IMR-90 (cell line): ENCODE measurements at regions not wholly inside any gene's neighbourhood (a gene's known extent, or its start where the extent isn't known, plus 50 kb on each side); places are given as distances from the start of the nearest gene placed in this dataset.

ENCODE experiments used
- ATAC-seq: fragments of 200-7000 bp; cut with Tn5 transposase; 2 replicates; pipeline ENCODE4 v1.9.1; 2020; ENCODE audit warnings: low read depth, mild to moderate bottlenecking, moderate library complexity
- BruUV-seq: library from RNA; stranded (reverse); fragments of 400-500 nt; replicated peaks from 2 replicates; lab custom pipeline; 2021; lab: Mats Ljungman, UMichigan
- CTCF ChIA-PET: fragments of 300-600 bp; formaldehyde crosslinking; extraction: SDS; loops from one replicate; lab custom pipeline; 2021; ENCODE audit warnings: antibody characterized with exemption; lab: Yijun Ruan, JAX
- POLR2A ChIA-PET: fragments of 300-600 bp; sonication (Branson Sonifier 250); formaldehyde crosslinking; loops from one replicate; lab custom pipeline; 2022; ENCODE audit warnings: antibody characterized with exemption; ENCODE audit not compliant: unreplicated experiment; lab: Charles Lee
- DNase-seq: peaks from one replicate; pipeline ENCODE4 v3.0.0; 2013
- H2AFZ ChIP-seq: replicated peaks from 2 replicates; pipeline ENCODE3; 2013; ENCODE audit warnings: low read length, mild to moderate bottlenecking; ENCODE audit not compliant: poor library complexity
- H2AK5ac ChIP-seq: 2 replicates; pipeline ENCODE4 v1.6.1; 2013; ENCODE audit warnings: low read depth, low read length, inconsistent platforms
- H2AK9ac ChIP-seq: replicated peaks from 2 replicates; pipeline ENCODE3; 2013; ENCODE audit warnings: mild to moderate bottlenecking, low read depth, low read length, moderate library complexity; ENCODE audit not compliant: poor library complexity
- H2BK120ac ChIP-seq: 2 replicates; pipeline ENCODE4 v1.6.1; 2013; ENCODE audit warnings: low read depth, low read length, inconsistent platforms
- H2BK15ac ChIP-seq: 3 replicates; pipeline ENCODE4 v1.6.1; 2013; ENCODE audit warnings: low read depth, low read length, inconsistent platforms
- H2BK20ac ChIP-seq: 2 replicates; pipeline ENCODE4 v1.6.1; 2013; ENCODE audit warnings: low read depth, mild to moderate bottlenecking, inconsistent platforms, low read length, moderate library complexity
- H2BK5ac ChIP-seq: 2 replicates; pipeline ENCODE4 v1.6.1; 2013; ENCODE audit warnings: mild to moderate bottlenecking, low read depth, low read length, inconsistent platforms; ENCODE audit not compliant: poor library complexity, severe bottlenecking
- H3K14ac ChIP-seq: replicated peaks from 2 replicates; pipeline ENCODE4 v1.6.1; 2013; ENCODE audit warnings: low read depth, low read length, inconsistent platforms
- H3K18ac ChIP-seq: 2 replicates; pipeline ENCODE4 v1.6.1; 2013; ENCODE audit warnings: low read depth, low read length, control low read depth
- H3K23ac ChIP-seq: 2 replicates; pipeline ENCODE4 v1.6.1; 2013; ENCODE audit warnings: low read depth, low read length, inconsistent platforms
- H3K27ac ChIP-seq: 2 replicates; pipeline ENCODE4 v1.5.1; 2013; ENCODE audit warnings: mild to moderate bottlenecking, control low read depth, low read length; ENCODE audit not compliant: insufficient read depth
- H3K27me3 ChIP-seq: 2 replicates; pipeline ENCODE4 v1.6.1; 2013; ENCODE audit warnings: low read length; ENCODE audit not compliant: control insufficient read depth, insufficient read depth
- H3K36me3 ChIP-seq: 2 replicates; pipeline ENCODE4 v1.6.1; 2013; ENCODE audit warnings: low read length, mixed read lengths; ENCODE audit not compliant: control insufficient read depth, insufficient read depth
- H3K4ac ChIP-seq: 2 replicates; pipeline ENCODE4 v1.6.1; 2013; ENCODE audit warnings: low read depth, low read length, inconsistent platforms
- H3K4me1 ChIP-seq: 2 replicates; pipeline ENCODE4 v1.6.1; 2013; ENCODE audit warnings: low read length, mixed read lengths; ENCODE audit not compliant: control insufficient read depth, insufficient read depth
- H3K4me2 ChIP-seq: 2 replicates; pipeline ENCODE4 v1.6.1; 2013; ENCODE audit warnings: low read depth, mild to moderate bottlenecking, control low read depth, low read length, moderate library complexity
- H3K4me3 ChIP-seq: 2 replicates; pipeline ENCODE4 v1.5.1; 2013; ENCODE audit warnings: low read depth, mild to moderate bottlenecking, control low read depth, low read length, moderate library complexity; ENCODE audit not compliant: insufficient read depth
- H3K56ac ChIP-seq: 2 replicates; pipeline ENCODE4 v1.6.1; 2013; ENCODE audit warnings: low read length, inconsistent platforms; ENCODE audit not compliant: insufficient read depth; ENCODE audit errors: extremely low read depth
- H3K79me1 ChIP-seq, 2 experiments: 2 replicates each; pipeline ENCODE4 v1.6.1; 2013; ENCODE audit warnings: low read length in 2 of 2, inconsistent platforms in 1 of 2, low read depth in 1 of 2
- H3K9ac ChIP-seq: 2 replicates; pipeline ENCODE4 v1.6.1; 2013; ENCODE audit warnings: low read depth, low read length, control low read depth
- H3K9me1 ChIP-seq: 2 replicates; pipeline ENCODE4 v1.6.1; 2013; ENCODE audit warnings: low read length, inconsistent platforms; ENCODE audit not compliant: insufficient read depth
- H3K9me3 ChIP-seq: 2 replicates; pipeline ENCODE4 v1.6.1; 2013; ENCODE audit warnings: low read length; ENCODE audit not compliant: control insufficient read depth, insufficient read depth
- H4K20me1 ChIP-seq: 2 replicates; pipeline ENCODE4 v1.6.1; 2013; ENCODE audit warnings: low read length, inconsistent platforms; ENCODE audit not compliant: insufficient read depth
- H4K5ac ChIP-seq: 2 replicates; pipeline ENCODE4 v1.6.1; 2013; ENCODE audit warnings: mild to moderate bottlenecking, low read depth, low read length, control low read depth
- H4K8ac ChIP-seq, 2 experiments: 2 replicates each; pipeline ENCODE4 v1.6.1; 2013; ENCODE audit warnings: low read depth in 2 of 2, low read length in 2 of 2, control low read depth in 1 of 2, inconsistent platforms in 1 of 2
- H4K91ac ChIP-seq: 2 replicates; pipeline ENCODE4 v1.6.1; 2013; ENCODE audit warnings: low read depth, low read length, inconsistent platforms; ENCODE audit not compliant: insufficient read depth
- BHLHE40 ChIP-seq: fragments of 150-350 bp; IDR thresholded peaks from 2 replicates; pipeline ENCODE4 v1.6.1; 2016; ENCODE audit warnings: mild to moderate bottlenecking, low read depth, low read length
- CEBPB ChIP-seq: IDR thresholded peaks from 2 replicates; pipeline ENCODE4 v1.6.1; 2012; ENCODE audit warnings: low read depth, low read length, improper control_type of control experiment
- CHD1 ChIP-seq: IDR thresholded peaks from 2 replicates; pipeline ENCODE4 v1.6.1; 2012; ENCODE audit warnings: low read depth, low read length, improper control_type of control experiment
- FOS ChIP-seq: fragments of 150-350 bp; IDR thresholded peaks from 2 replicates; pipeline ENCODE4 v1.6.1; 2016; ENCODE audit warnings: low read depth, low read length
- MAFK ChIP-seq: IDR thresholded peaks from 2 replicates; pipeline ENCODE4 v1.6.1; 2012; ENCODE audit warnings: low read depth, low read length, improper control_type of control experiment
- MAZ ChIP-seq: IDR thresholded peaks from 2 replicates; pipeline ENCODE4 v1.6.1; 2012; ENCODE audit warnings: low read depth, mild to moderate bottlenecking, low read length, improper control_type of control experiment, moderate library complexity, borderline replicate concordance
- MXI1 ChIP-seq: IDR thresholded peaks from 2 replicates; pipeline ENCODE4 v1.6.1; 2012; ENCODE audit warnings: low read depth, mild to moderate bottlenecking, low read length, moderate library complexity, borderline replicate concordance
- NFE2L2 ChIP-seq: fragments of 150-350 bp; IDR thresholded peaks from 2 replicates; pipeline ENCODE4 v1.6.1; 2016; ENCODE audit warnings: low read depth, mild to moderate bottlenecking, low read length
- POLR2A ChIP-seq: IDR thresholded peaks from 2 replicates; pipeline ENCODE4 v1.6.1; 2012; ENCODE audit warnings: mild to moderate bottlenecking, low read depth, low read length
- RAD21 ChIP-seq: IDR thresholded peaks from 2 replicates; pipeline ENCODE4 v1.6.1; 2012; ENCODE audit warnings: low read length, improper control_type of control experiment
- RCOR1 ChIP-seq: IDR thresholded peaks from 2 replicates; pipeline ENCODE4 v1.6.1; 2012; ENCODE audit warnings: mild to moderate bottlenecking, low read length, improper control_type of control experiment; ENCODE audit not compliant: insufficient replicate concordance
- RFX5 ChIP-seq: IDR thresholded peaks from 2 replicates; pipeline ENCODE4 v1.8.0; 2012; ENCODE audit warnings: low read depth, mild to moderate bottlenecking, low read length, moderate library complexity
- SMC3 ChIP-seq: fragments of 150-350 bp; IDR thresholded peaks from 2 replicates; pipeline ENCODE4 v1.6.1; 2016; ENCODE audit warnings: low read depth, mild to moderate bottlenecking, antibody characterized with exemption, low read length, moderate library complexity
- WGBS, 2 experiments: methylation state at CpG; one replicate each; pipeline versions ENCODE4 v1.1.5 to v1.1.7; 2013; ENCODE audit warnings: missing lambda C conversion rate in 2 of 2; ENCODE audit not compliant: insufficient read length in 1 of 2; ENCODE audit errors: extremely low coverage in 2 of 2; 5-methylcytosine and 5-hydroxymethylcytosine counted together
- dilution Hi-C: fragments of 300-500 bp; cut with HindIII; formaldehyde crosslinking; loops from one replicate; pipeline ENCODE4 v1.14.3; 2018; ENCODE audit warnings: low sequenced_read_pairs; ENCODE audit not compliant: unreplicated experiment
- in situ Hi-C: fragments of 300-500 bp; cut with MboI; formaldehyde crosslinking; loops from 3 replicates; pipeline ENCODE4 v1.14.3; 2019; ENCODE audit warnings: low sequenced_read_pairs, inconsistent platforms, mixed read lengths
- intact Hi-C: fragments of 100-400 bp; cut with micrococcal nuclease; formaldehyde crosslinking; loops from 2 replicates; pipeline ENCODE4 v1.10.0; 2022
- TF ChIP-seq, protein P1 (sequence below): conservative IDR thresholded peaks from 2 replicates; pipeline ENCODE4 v1.5.1; 2012; ENCODE audit warnings: mild to moderate bottlenecking, low read depth, low read length, improper control_type of control experiment
- TF ChIP-seq, protein P2 (sequence below): fragments of 150-350 bp; IDR thresholded peaks from 2 replicates; pipeline ENCODE4 v1.6.1; 2017; ENCODE audit warnings: mild to moderate bottlenecking, antibody characterized with exemption, low read length, low read depth
- TF ChIP-seq, protein P3 (sequence below): fragments of 150-350 bp; IDR thresholded peaks from 2 replicates; pipeline ENCODE4 v1.6.1; 2016; ENCODE audit warnings: low read depth, mild to moderate bottlenecking, low read length, moderate library complexity, borderline replicate concordance

DNA sequence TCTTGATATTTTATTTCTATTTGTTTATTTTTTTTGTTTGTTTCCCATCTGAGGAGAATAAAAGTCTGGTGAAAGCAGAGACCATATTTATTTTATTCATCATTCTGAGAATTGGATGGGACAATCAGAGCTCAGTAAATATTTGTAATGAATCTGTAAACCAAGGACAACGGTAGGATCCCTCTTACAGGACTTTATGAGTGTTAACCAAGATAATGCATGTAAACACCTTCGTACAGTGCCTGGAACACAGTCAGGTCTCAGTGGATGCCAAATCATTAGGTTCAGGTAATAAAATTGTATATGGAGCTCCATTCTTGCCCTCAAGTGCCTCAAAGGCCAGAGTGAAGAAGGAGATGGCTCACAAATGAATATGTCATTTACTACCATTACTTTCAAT is 288.7 kb downstream of the PAX1 start:
- Histone ChIP-seq H2BK15ac (no peak overlapping the region), H3K36me3 (no peaks in the 10 kb centered on the region), H3K9me3 (peaks cover 14% of the 10 kb centered on the region), H3K4me2 (no peak overlapping the region), H3K23ac (no peak overlapping the region), H3K4me3 (no peak overlapping the region), H4K91ac (no peak overlapping the region), H3K9ac (no peak overlapping the region), H3K4me1 (no peaks in the 10 kb centered on the region), H2AFZ (no peak overlapping the region), H3K9me1 (no peaks in the 10 kb centered on the region), H4K8ac (no peak overlapping the region), H2AK5ac (no peak overlapping the region), H2BK120ac (no peak overlapping the region), H4K5ac (no peak overlapping the region), H3K27me3 (no peaks in the 10 kb centered on the region), H3K18ac (no peak overlapping the region), H2AK9ac (no peak overlapping the region), H3K79me1 (no peaks in the 10 kb centered on the region), H3K27ac (no peak overlapping the region), H4K20me1 (no peaks in the 10 kb centered on the region), H2BK5ac (no peak overlapping the region), H2BK20ac (no peak overlapping the region), H3K4ac (no peak overlapping the region), H3K14ac (no peak overlapping the region), H3K56ac (no peak overlapping the region)
- intact Hi-C loops (no loop called here), dilution Hi-C loops (no loop called here), in situ Hi-C loops (no loop called here)
- no TSS peak for BruUV-seq
- TF ChIP-seq, protein P1, sequence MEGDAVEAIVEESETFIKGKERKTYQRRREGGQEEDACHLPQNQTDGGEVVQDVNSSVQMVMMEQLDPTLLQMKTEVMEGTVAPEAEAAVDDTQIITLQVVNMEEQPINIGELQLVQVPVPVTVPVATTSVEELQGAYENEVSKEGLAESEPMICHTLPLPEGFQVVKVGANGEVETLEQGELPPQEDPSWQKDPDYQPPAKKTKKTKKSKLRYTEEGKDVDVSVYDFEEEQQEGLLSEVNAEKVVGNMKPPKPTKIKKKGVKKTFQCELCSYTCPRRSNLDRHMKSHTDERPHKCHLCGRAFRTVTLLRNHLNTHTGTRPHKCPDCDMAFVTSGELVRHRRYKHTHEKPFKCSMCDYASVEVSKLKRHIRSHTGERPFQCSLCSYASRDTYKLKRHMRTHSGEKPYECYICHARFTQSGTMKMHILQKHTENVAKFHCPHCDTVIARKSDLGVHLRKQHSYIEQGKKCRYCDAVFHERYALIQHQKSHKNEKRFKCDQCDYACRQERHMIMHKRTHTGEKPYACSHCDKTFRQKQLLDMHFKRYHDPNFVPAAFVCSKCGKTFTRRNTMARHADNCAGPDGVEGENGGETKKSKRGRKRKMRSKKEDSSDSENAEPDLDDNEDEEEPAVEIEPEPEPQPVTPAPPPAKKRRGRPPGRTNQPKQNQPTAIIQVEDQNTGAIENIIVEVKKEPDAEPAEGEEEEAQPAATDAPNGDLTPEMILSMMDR, result no peak
- TF ChIP-seq RAD21 (no peak), POLR2A (no peak), FOS (no peak), SMC3 (no peak), RCOR1 (no peak), CHD1 (no peak), NFE2L2 (no peak), MXI1 (no peak), MAZ (no peak), RFX5 (no peak), CEBPB (no peak), MAFK (no peak), BHLHE40 (no peak)
- TF ChIP-seq, protein P2, sequence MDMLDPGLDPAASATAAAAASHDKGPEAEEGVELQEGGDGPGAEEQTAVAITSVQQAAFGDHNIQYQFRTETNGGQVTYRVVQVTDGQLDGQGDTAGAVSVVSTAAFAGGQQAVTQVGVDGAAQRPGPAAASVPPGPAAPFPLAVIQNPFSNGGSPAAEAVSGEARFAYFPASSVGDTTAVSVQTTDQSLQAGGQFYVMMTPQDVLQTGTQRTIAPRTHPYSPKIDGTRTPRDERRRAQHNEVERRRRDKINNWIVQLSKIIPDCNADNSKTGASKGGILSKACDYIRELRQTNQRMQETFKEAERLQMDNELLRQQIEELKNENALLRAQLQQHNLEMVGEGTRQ, result no peak
- TF ChIP-seq, protein P3, sequence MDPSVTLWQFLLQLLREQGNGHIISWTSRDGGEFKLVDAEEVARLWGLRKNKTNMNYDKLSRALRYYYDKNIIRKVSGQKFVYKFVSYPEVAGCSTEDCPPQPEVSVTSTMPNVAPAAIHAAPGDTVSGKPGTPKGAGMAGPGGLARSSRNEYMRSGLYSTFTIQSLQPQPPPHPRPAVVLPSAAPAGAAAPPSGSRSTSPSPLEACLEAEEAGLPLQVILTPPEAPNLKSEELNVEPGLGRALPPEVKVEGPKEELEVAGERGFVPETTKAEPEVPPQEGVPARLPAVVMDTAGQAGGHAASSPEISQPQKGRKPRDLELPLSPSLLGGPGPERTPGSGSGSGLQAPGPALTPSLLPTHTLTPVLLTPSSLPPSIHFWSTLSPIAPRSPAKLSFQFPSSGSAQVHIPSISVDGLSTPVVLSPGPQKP, result no peak
- no peak for DNase-seq
- CTCF ChIA-PET, result no interaction called here
- no peak for ATAC-seq
- no CpG with 5 or more reads among the region's 2 CpGs for WGBS, 2 experiments
- POLR2A ChIA-PET, result no interaction called here
